Endothelial cell of umbilical vein (primary cell): ENCODE measurements at regions not wholly inside any gene's neighbourhood (a gene's known extent, or its start where the extent isn't known, plus 50 kb on each side); places are given as distances from the start of the nearest gene placed in this dataset.

Source experiments
- BruUV-seq: library from RNA; stranded (reverse); fragments of 400-500 nt; replicated peaks from 2 replicates; lab custom pipeline; 2021; lab: Mats Ljungman, UMichigan
- CTCF ChIA-PET: fragments of 300-600, 350-600 bp; sonication (Branson Sonifier 250); formaldehyde crosslinking; loops from one replicate; lab custom pipeline; 2021; ENCODE audit warnings: antibody characterized with exemption, inconsistent platforms; lab: Charles Lee
- POLR2A ChIA-PET: fragments of 300-600, 350-600 bp; sonication (Branson Sonifier 250); formaldehyde crosslinking; loops from one replicate; lab custom pipeline; 2021; ENCODE audit warnings: antibody characterized with exemption, inconsistent platforms; lab: Charles Lee
- DNase-seq: peaks from one replicate; pipeline ENCODE4 v3.0.0-alpha.2; 2011; ENCODE audit warnings: low read depth, low spot score
- FAIRE-seq: peaks from 2 replicates; lab custom pipeline; 2011; peaks lifted over from hg19 to GRCh38; lab: Jason Lieb, UNC
- H2AFZ ChIP-seq: 2 replicates; pipeline ENCODE4 v1.6.0; 2012; ENCODE audit warnings: low read depth, low read length, control low read depth, inconsistent platforms
- H3K27ac ChIP-seq: 2 replicates; pipeline ENCODE4 v1.5.1; 2011; ENCODE audit warnings: low read depth, mild to moderate bottlenecking, control low read depth, low read length, moderate library complexity; ENCODE audit not compliant: insufficient read depth
- H3K27me3 ChIP-seq, 2 experiments: 2 replicates each; pipeline versions ENCODE4 v1.6.0 to v1.6.1; 2011; ENCODE audit warnings: low read length in 2 of 2, mixed read lengths in 1 of 2; ENCODE audit not compliant: control insufficient read depth in 2 of 2, insufficient read depth in 2 of 2
- H3K36me3 ChIP-seq, 2 experiments: 2 replicates in 1 of 2; 3 replicates in 1 of 2; pipeline ENCODE4 v1.5.1; 2011; ENCODE audit warnings: low read length in 2 of 2, mild to moderate bottlenecking in 1 of 2, moderate library complexity in 1 of 2; ENCODE audit not compliant: control insufficient read depth in 2 of 2, insufficient read depth in 2 of 2; ENCODE audit errors: extremely low read depth in 1 of 2
- H3K4me1 ChIP-seq: 3 replicates; pipeline ENCODE4 v1.5.1; 2011; ENCODE audit warnings: mild to moderate bottlenecking, low read length; ENCODE audit not compliant: control insufficient read depth, insufficient read depth; ENCODE audit errors: extremely low read depth
- H3K4me2 ChIP-seq: 2 replicates; pipeline ENCODE4 v1.6.1; 2011; ENCODE audit warnings: low read length, control low read depth, mixed read lengths; ENCODE audit not compliant: insufficient read depth
- H3K4me3 ChIP-seq, 3 experiments: fragments of 200-600 bp in 1 of 3; sonication (generic), shearing (Covaris generic) in 1 of 3; replicated peaks in 1 of 3; 2 replicates each; pipeline ENCODE4 v1.5.1; 2011 to 2016; ENCODE audit warnings: control low read depth in 3 of 3, low read length in 3 of 3, mild to moderate bottlenecking in 2 of 3, inconsistent platforms in 1 of 3, low read depth in 1 of 3, moderate library complexity in 1 of 3; ENCODE audit not compliant: insufficient read depth in 1 of 3
- H3K79me2 ChIP-seq: 2 replicates; pipeline ENCODE4 v1.6.0; 2012; ENCODE audit warnings: low read length, inconsistent platforms; ENCODE audit not compliant: control insufficient read depth, insufficient read depth
- H3K9ac ChIP-seq: replicated peaks from 2 replicates; pipeline ENCODE3; 2011; ENCODE audit warnings: low read length, control low read depth; ENCODE audit not compliant: insufficient read depth; ENCODE audit errors: extremely low read depth
- H3K9me1 ChIP-seq: replicated peaks from 3 replicates; pipeline ENCODE4 v1.6.0; 2011; ENCODE audit warnings: mild to moderate bottlenecking, low read length; ENCODE audit not compliant: control insufficient read depth, insufficient read depth; ENCODE audit errors: extremely low read depth
- H3K9me3 ChIP-seq: replicated peaks from 2 replicates; pipeline ENCODE4 v1.5.1; 2012; ENCODE audit warnings: low read length, inconsistent platforms; ENCODE audit not compliant: control insufficient read depth, insufficient read depth
- H4K20me1 ChIP-seq: replicated peaks from 2 replicates; pipeline ENCODE3; 2011; ENCODE audit warnings: mild to moderate bottlenecking, low read length; ENCODE audit not compliant: control insufficient read depth, insufficient read depth; ENCODE audit errors: extremely low read depth
- CTCF ChIP-seq, 2 donors: IDR thresholded peaks; 1 replicate in 1 of 2; 2 replicates in 1 of 2; pipeline ENCODE4 v1.5.1; 2011; ENCODE audit warnings: low read length in 2 of 2, mild to moderate bottlenecking in 2 of 2, moderate library complexity in 2 of 2, control low read depth in 1 of 2, inconsistent platforms in 1 of 2, low read depth in 1 of 2; ENCODE audit not compliant: insufficient read depth in 1 of 2; ENCODE audit errors: extremely low read depth in 1 of 2
- EZH2 ChIP-seq: IDR thresholded peaks from 2 replicates; pipeline ENCODE4 v1.6.1; 2012; ENCODE audit warnings: borderline replicate concordance, low read depth, mild to moderate bottlenecking, moderate library complexity, low read length, inconsistent platforms; ENCODE audit not compliant: severe bottlenecking
- FOS ChIP-seq: IDR thresholded peaks from 2 replicates; pipeline ENCODE4 v1.6.1; 2011; ENCODE audit warnings: mild to moderate bottlenecking, low read length, moderate library complexity, borderline replicate concordance; ENCODE audit not compliant: insufficient read depth
- GATA2 ChIP-seq: IDR thresholded peaks from 2 replicates; pipeline ENCODE4 v1.7.0; 2011; ENCODE audit warnings: low read depth, mild to moderate bottlenecking, moderate library complexity, mixed read lengths, low read length; ENCODE audit not compliant: insufficient read length, insufficient read depth
- JUN ChIP-seq: IDR thresholded peaks from 2 replicates; pipeline ENCODE4 v1.6.1; 2011; ENCODE audit warnings: borderline replicate concordance, low read depth; ENCODE audit not compliant: insufficient read length, insufficient read depth
- MAX ChIP-seq: IDR thresholded peaks from 2 replicates; pipeline ENCODE4 v1.6.1; 2011; ENCODE audit not compliant: insufficient read depth, insufficient read length
- MYC ChIP-seq: IDR thresholded peaks from one replicate; pipeline ENCODE4 v1.6.1; 2011; ENCODE audit warnings: mild to moderate bottlenecking, low read depth, low read length
- POLR2A ChIP-seq: IDR thresholded peaks from 2 replicates; pipeline ENCODE4 v1.6.1; 2012; ENCODE audit warnings: low read depth, mild to moderate bottlenecking, control low read depth, low read length
- POLR2AphosphoS5 ChIP-seq: IDR thresholded peaks from 2 replicates; pipeline ENCODE4 v1.6.1; 2012; ENCODE audit warnings: low read depth, mild to moderate bottlenecking, control low read depth, low read length, moderate library complexity; ENCODE audit not compliant: insufficient read depth
- dilution Hi-C: fragments of 300-500 bp; cut with MboI; formaldehyde crosslinking; loops from one replicate; pipeline ENCODE4 v1.15.0; 2019; ENCODE audit warnings: low sequenced_read_pairs; ENCODE audit not compliant: extremely low pct_ligation_motif_present
- intact Hi-C: fragments of 100-400 bp; cut with micrococcal nuclease; formaldehyde crosslinking; loops from one replicate; pipeline ENCODE4 v1.10.0; 2022

DNA sequence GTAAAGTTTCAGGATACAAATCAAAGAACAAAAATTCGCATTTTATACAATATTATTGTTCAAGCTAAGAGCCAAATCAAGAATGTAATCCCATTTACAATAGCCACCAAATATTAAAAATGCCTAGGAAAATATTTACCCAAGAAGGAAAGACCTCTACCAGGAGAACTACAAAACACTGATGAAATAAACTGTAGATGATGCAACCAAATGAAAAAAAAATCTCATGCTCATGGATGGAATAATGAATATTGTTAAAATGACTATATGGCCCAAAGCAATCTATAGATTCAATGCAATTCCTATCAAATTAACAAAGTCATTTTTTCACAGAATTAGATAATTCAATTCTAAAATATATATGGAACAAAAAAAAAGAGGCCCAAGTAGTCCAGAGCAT is 708.8 kb upstream of the MAN1A1 start:
- H3K9ac ChIP-seq, result no peak overlapping the region
- FAIRE-seq (peak; percentile 49), DNase-seq (no peak)
- H3K4me1 ChIP-seq, result no peaks in the 10 kb centered on the region
- ChIA-PET CTCF (no interaction called here), POLR2A (no interaction called here)
- no peak for TF ChIP-seq CTCF (IDR thresholded peaks at IDR 0.05; ENCODE audit: extremely low read depth in 1 of 2, insufficient read depth in 1 of 2, low read depth in 1 of 2, low read length in 2 of 2)
- no peak for TF ChIP-seq GATA2
- TF ChIP-seq MYC, result no peak
- no peak for TF ChIP-seq EZH2
- no peak for TF ChIP-seq MAX
- TF ChIP-seq JUN, result no peak
- TF ChIP-seq POLR2AphosphoS5, result no peak
- TF ChIP-seq FOS, result no peak
- TF ChIP-seq POLR2A, result no peak
- BruUV-seq, result no TSS peak
- no peak overlapping the region for H2AFZ ChIP-seq
- H3K4me3 ChIP-seq, result no peak overlapping the region
- H3K36me3 ChIP-seq, result no peaks in the 10 kb centered on the region
- no peak overlapping the region for H3K4me2 ChIP-seq
- dilution Hi-C loops, result no loop called here
- H3K27ac ChIP-seq, result no peak overlapping the region
- H3K9me3 ChIP-seq, result no peaks in the 10 kb centered on the region
- H3K9me1 ChIP-seq, result no peaks in the 10 kb centered on the region
- H3K27me3 ChIP-seq, result no peaks in the 10 kb centered on the region
- H4K20me1 ChIP-seq, result no peaks in the 10 kb centered on the region
- intact Hi-C loops, result no loop called here
- no peaks in the 10 kb centered on the region for H3K79me2 ChIP-seq
